Uterus (tissue), 2 donors: ENCODE measurements at regions not wholly inside any gene's neighbourhood (a gene's known extent, or its start where the extent isn't known, plus 50 kb on each side); places are given as distances from the start of the nearest gene placed in this dataset.
"Not testable (repeated sequence)": the region's sequence is repeated elsewhere in the genome, so short reads cannot be mapped to it uniquely, and the experiment has no call there.

Source experiments
- CTCF ChIP-seq, 4 experiments: fragments of 200-600 bp in 2 of 4; fragments of 450-650 bp in 2 of 4; sonication (generic) in 2 of 4; IDR thresholded peaks; one replicate each; pipeline ENCODE4 v1.5.1; 2016 to 2019; ENCODE audit warnings: antibody characterized with exemption in 4 of 4, mild to moderate bottlenecking in 2 of 4, moderate library complexity in 1 of 4
- POLR2A ChIP-seq, 2 donors: fragments of 450-650 bp; IDR thresholded peaks; one replicate each; pipeline ENCODE4 v1.6.1; 2016; ENCODE audit warnings: antibody characterized with exemption in 2 of 2, mild to moderate bottlenecking in 1 of 2, moderate library complexity in 1 of 2

GRCh38 chr1:794918-795584 lies 108.6 kb upstream of the OR4F16 start:
- TF ChIP-seq POLR2A, CTCF (IDR thresholded peaks at IDR 0.05): not testable (repeated sequence)
